Peyer's patch (tissue), 4 donors: ENCODE measurements at regions not wholly inside any gene's neighbourhood (a gene's known extent, or its start where the extent isn't known, plus 50 kb on each side); places are given as distances from the start of the nearest gene placed in this dataset.

Source experiments
- CTCF ChIP-seq, 6 experiments: fragments of 450-650 bp in 4 of 6; fragments of 200-600 bp in 2 of 6; sonication (generic) in 1 of 6; IDR thresholded peaks; one replicate each; pipeline ENCODE4 v1.5.1; 2017 to 2019; ENCODE audit warnings: antibody characterized with exemption in 6 of 6, mild to moderate bottlenecking in 3 of 6, moderate library complexity in 1 of 6
- POLR2A ChIP-seq, 2 donors: fragments of 450-650 bp; IDR thresholded peaks; one replicate each; pipeline ENCODE4 v1.5.1; 2017; ENCODE audit warnings: antibody characterized with exemption in 2 of 2, mild to moderate bottlenecking in 2 of 2, moderate library complexity in 2 of 2

DNA sequence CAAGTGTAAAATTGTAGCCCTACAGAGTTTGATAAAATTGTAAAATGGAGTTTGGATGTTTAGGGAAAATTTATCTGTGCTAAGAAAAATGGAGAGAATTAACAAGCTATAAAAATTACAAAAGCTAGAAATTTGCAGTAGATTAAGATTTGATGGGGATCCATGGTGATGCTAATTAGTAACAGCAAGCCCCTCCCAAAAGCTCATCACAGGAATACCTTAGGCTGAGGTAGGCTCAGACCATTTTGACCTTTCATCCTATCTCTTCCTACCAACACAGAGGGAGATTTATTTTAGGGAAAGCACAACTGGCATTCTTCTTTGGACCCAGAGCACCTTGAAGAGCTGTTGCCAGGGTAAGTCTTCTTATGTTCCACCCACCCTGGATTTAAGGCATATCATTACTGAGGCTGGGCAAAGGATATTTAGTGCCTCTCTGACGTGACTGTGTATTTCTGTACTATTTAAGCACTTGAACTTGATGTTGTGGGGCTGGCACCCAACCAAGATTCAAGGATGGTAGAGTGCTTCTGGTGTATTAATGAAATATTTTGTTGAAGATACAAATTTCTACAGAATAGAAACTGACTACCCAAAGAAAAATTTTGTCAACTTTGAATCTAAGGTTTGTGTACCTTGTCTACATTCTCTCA is 70.8 kb upstream of the SLC39A10 start:
- no peak for TF ChIP-seq POLR2A (IDR thresholded peaks at IDR 0.05)
- no peak for TF ChIP-seq CTCF (IDR thresholded peaks at IDR 0.05)
